UCSD-AML1 (cell line): ENCODE measurements at regions not wholly inside any gene's neighbourhood (a gene's known extent, or its start where the extent isn't known, plus 50 kb on each side); places are given as distances from the start of the nearest gene placed in this dataset.

ENCODE experiments used
- DNase-seq: peaks from one replicate; lab custom pipeline; 2025; ENCODE audit not compliant: unreplicated experiment; lab: John Stamatoyannopoulos, UW

- DNase-seq, result no peak
These were observed 588.2 kb downstream of the HTR1A start for GRCh38 chr5:63374085-63374484.

- no peak for DNase-seq
These were observed 611.1 kb downstream of the HTR1A start for GRCh38 chr5:63351164-63351563.

GRCh38 chr5:63346451-63346850 is 615.8 kb downstream of the HTR1A start:
- DNase-seq, result no peak

DNA sequence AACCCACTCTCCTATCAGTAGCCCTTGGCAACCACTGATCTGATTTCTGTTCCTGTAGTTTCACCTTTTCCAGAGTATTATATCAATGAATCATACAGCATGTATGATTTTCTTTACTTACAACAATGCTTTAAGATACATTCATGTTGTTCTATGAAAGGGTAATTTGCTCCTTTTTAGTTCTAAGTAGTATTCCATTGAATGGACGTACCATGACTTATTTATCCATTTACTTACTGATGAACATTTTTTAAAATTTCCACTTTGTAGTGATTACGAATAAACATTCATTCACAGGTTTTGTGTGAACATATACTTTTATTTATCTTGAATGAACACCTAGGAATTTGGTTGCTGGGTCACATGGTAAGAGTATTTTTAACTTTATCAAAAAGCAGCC is 620.8 kb downstream of the HTR1A start:
- no peak for DNase-seq

GRCh38 chr5:63323926-63324325 is 638.3 kb downstream of the HTR1A start:
- no peak for DNase-seq

DNA sequence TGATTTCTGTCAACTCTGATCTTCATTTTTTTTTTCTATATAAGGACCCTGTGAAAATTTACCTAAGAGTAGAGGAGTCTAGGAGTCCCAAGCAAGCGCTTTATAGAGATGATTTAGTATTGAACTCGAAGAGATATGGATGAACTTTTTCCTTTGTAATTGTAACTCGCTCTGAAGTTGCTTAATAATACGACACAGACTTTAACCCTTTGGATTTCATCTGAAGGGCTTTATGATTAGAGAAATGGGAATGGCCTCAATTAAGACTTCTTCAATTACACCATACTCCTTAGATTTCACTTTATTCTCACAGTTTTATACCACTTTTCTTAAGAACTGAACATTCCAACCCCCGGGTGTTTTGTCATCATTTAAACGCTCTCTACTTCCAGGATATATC is 647.7 kb downstream of the HTR1A start:
- DNase-seq, result no peak

GRCh38 chr5:63310644-63311043 is 651.6 kb downstream of the HTR1A start:
- no peak for DNase-seq

- no peak for DNase-seq
These were observed 655.3 kb downstream of the HTR1A start for GRCh38 chr5:63306909-63307308.

- DNase-seq, result no peak
These were observed 668.9 kb downstream of the HTR1A start for GRCh38 chr5:63293317-63293716.

- DNase-seq, result no peak
These were observed 675.5 kb downstream of the HTR1A start for GRCh38 chr5:63286724-63287123.

- DNase-seq, result no peak
These were observed 684.8 kb downstream of the LRRC70 start for GRCh38 chr5:63263411-63263810.

DNA sequence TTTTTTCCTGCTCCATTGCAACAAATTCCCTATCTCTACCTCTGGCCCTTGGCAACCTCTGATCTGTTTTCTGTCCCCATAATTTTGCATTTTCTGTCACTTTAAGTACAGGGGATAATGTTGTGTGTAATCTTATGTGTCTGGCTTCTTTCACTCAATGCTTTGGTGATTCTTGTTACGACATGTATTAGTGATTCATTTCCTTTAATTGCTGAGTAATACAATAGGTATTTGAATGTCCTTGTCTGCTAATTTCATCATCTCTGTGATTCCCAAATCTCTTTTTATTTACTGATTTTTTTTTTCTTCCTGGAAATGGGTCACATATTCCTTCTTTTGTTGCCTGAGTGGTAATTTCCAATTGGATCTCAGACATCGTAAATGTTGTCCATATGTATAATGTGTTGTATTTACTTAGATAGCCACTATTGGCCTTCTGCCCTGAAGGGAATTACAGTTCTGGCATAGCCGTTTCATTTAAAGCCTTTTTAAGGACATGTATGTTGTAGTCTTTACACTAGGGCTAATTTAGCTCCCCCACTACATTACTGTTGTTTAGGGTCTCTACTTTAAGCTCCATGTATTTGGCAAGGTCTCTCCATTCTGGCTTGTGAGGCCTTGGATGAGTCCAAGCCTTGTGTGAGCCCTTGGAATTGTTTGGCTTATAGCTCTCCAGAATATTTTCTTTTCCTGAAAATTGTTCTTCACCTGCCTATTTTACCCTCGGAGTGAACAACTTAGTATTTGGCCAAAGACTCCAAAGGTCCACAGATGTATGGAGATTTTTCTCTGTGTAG is 683.8 kb downstream of the LRRC70 start:
- DNase-seq, result no peak

DNA sequence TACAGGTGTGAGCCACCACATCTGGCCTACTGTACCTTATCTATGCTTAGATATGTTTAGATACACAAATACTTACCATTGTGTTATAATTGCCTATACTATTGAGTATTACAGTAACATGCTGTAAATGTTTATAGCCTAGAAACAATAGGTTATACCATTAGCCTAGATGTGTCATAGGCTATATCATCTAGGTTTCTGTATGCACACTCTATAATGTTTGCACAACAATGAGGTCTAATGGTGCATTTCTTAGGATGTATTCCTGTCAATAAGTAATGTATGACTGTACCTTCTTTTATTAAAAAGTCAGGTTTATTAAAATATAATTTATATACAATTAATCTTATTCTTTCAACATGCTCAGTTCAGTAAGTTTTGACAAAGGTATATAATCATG is 683.1 kb downstream of the LRRC70 start:
- DNase-seq, result no peak

DNA sequence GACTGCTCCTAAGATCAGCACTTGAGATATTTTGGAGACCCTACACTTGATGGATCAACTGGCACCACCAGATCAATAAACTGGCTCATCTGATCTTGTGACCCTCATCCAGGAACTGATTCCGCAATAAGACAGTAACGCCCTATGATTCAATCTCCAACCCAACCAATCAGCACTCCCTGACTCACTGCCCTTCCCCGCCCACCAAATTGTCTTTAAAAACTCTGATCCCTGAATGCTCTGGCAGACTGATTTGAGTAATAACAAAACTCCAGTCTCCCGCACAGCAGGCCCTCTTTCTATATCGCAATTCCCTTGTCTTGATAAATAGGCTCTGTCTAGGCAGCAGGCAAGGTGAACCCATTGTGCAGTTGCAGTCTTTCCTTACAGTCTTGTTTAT is 677.0 kb downstream of the LRRC70 start:
- no peak for DNase-seq

DNA sequence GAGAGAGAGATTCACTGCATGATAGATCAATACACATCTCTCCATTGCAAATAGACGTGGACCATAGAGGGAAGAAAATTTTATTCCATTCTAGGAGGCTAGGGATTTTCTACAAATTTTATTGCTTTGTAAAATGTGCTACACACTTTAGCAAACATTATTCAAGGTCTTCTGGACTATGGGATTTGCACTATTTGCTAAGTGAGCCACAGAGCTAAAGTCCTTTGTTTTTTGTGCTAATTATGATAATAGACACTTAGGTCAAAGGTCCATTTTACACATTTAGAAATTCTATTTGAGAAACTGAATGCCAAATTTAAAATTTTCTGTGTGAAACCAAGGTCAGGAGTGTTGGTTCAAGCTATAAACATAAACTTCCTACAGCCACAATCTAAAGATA is 672.3 kb downstream of the LRRC70 start:
- no peak for DNase-seq

- no peak for DNase-seq
These were observed 671.3 kb downstream of the LRRC70 start for GRCh38 chr5:63249960-63250359.

GRCh38 chr5:63247651-63248050 is 669.0 kb downstream of the LRRC70 start:
- no peak for DNase-seq

DNA sequence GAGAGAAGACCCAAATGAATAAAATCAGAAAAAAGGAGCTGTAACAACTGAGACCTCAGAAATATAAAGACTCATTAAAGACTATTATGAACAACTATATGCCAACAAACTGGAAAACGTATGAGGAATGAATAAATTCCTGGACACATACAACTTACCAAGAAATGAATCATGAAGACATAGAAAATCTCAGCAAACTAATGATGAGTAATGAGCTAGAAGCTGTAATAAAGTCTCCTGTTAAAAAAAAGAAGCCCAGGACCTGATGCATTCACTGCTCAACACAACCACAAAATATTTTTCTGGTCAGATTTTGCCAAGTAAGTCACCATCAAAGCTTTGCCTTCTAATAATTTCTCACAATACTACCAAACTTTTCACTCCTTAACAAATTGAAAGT is 666.7 kb downstream of the LRRC70 start:
- no peak for DNase-seq

DNA sequence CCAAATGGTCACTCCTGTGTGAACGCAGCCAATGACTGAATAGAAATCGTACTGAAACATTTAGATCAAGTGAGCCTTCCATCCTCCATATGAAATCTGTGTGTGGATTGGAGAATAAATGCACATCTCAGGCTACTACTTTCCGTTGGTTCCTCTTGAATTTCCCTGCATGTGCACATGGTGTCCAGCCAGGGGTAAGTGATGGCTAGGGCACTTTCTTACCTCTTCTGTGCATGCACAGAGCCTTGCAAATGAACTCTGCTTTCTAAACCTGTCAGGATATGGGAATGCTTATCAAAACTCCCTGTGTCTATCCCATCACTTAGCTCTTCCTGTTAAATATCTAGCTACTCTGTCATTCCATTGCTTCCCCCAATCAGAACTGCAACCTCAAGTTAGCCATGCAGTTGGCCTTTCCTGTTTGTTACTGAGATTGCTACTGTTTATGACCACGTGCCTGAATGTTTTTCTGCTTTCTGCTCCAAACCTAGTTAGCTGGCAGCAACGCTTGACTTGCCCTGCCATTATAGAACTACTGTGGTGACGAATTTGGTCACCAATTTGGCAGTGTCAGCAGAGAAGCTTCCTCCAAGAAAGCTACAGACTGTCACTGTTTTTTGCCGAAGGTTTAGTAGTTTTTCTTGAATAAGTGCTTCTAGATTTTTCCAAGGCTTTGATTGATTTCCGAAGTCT is 661.6 kb downstream of the LRRC70 start:
- DNase-seq, result no peak

DNA sequence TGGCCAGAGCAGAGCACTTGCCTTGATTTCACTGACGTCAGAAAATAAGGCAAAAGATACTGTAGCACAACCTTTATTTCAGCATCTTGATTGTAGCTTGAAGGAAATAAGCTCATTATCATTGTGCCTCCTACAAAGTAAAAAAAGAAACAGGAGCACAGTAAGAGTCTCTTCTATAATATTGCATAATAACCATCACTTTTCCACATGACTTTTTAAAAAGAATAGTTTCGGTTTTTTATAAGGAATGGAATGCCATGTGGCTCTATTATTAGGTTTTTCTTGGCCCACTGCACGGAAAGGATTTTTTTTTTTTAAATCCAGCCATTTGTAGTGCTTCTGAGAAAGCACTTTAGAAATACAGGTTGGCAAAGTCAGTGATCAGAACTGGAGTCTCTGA is 655.3 kb downstream of the LRRC70 start:
- DNase-seq, result no peak

- DNase-seq, result no peak
These were observed 654.7 kb downstream of the LRRC70 start for GRCh38 chr5:63233361-63233760.

DNA sequence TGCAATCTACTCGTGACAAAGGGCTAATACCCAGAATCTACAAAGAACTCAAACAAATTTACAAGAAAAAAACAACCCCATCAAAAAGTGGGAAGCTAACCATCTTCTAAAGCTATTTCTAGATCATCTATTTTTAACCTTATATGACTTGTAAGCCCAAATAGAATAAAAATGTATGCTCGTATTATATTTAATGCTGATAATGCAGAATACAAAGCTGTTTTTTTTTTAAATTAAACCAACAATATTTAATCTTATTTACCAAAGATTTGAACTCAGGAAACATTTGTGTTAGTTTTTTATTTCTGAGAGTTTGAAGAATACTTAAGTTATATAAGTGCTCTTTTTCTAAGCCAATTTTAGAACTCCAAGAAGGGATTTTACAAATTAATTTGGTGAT is 652.1 kb downstream of the LRRC70 start:
- no peak for DNase-seq

DNA sequence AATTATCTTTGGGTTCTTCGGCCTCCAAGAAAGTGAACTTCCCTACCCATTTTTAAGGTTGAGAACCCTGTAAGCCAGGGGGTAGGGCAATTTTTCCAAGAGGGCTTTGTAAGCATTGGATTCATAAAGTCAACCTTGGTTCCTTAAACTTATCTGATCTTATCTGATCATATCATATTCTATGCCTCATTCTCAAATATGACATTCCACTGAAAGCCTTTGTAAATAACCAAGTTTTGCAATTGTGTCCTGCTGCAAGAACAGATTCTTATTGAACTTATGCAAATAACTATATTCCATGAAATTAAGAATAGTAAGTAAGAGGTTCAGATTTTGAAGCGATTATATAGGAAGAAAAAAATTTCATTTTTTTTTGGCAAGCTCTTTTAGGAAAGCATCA is 649.5 kb downstream of the LRRC70 start:
- DNase-seq, result no peak
